Activated CD4-positive, CD25-positive, alpha-beta regulatory T cell (primary cell): ENCODE measurements at regions not wholly inside any gene's neighbourhood (a gene's known extent, or its start where the extent isn't known, plus 50 kb on each side); places are given as distances from the start of the nearest gene placed in this dataset.

Source experiments
- DNase-seq, 4 experiments: peaks; one replicate each; lab custom pipeline; 2025; lab: John Stamatoyannopoulos, UW

DNA sequence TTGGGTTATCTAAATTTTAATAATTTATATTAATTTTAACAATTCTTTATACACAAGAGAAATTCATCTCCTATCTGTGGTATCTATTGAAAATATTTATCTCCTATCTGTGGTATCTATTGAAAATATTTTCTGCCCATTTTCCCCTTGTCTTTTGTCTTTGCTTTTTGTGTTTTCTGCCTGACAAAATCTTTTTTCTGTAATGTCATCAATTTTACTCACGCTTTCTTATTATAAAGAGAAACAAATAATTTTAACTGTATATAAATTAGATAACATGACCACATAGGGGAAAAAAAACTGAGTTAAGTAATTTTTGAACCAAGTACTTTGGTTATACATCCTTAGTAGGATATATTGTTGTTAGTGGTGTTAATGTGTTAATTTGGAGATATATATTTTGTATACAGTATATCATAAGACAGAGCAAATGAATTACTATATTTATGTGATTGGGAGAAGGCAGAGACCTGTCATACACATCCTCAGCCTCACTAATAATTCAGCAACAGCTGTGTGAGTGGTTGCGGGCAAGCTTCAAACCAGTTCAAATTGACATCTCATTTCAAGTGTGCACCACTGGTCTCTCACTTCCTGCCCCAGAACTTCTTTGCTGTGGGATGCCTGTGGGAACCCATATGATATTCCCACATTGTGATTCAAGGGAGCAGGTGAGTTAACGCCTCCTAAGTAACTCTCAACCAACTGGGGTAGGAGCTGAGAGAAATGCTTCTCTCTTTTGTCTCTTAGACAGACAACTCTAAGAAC is 292.4 kb downstream of the SP3 start:
- DNase-seq: no peak

DNA sequence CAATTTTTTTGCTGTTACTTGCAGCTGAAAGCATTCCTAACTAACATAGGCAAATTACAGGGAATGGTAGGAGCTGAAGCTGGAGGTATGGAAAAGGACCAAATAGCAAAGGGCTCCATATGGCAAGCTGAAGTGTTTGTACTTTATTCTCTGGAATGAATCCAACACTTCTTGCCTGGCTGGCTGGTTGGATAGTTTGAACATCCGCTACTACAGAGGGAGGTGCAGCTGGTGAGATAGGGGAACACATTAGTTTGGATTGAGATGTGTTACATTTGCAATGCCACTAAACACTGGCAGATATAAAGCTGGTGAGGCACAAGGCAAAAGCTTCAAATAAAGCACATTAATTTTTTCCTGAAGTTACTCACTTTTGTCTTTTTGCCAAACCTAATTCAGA is 291.5 kb downstream of the SP3 start:
- DNase-seq: no peak

DNA sequence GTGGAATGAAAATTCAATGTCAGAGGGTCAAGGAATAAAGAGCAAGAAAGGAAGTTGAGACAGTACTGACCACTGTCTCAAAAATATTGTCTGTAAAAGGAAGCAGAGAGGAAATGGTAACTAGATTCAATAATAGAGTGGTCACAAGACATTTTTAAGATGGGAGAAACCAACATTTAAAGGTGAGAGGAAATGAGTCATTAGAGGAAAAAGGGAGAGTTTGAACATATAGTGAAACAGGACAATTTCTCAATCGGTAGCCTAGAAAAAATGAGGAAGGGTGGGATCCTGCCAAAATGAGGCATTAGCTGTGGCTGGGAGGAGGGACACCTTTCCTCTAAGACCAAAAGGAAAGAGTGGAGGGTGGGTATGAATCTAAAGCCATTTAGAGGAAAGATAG is 288.5 kb downstream of the SP3 start:
- no peak for DNase-seq

DNA sequence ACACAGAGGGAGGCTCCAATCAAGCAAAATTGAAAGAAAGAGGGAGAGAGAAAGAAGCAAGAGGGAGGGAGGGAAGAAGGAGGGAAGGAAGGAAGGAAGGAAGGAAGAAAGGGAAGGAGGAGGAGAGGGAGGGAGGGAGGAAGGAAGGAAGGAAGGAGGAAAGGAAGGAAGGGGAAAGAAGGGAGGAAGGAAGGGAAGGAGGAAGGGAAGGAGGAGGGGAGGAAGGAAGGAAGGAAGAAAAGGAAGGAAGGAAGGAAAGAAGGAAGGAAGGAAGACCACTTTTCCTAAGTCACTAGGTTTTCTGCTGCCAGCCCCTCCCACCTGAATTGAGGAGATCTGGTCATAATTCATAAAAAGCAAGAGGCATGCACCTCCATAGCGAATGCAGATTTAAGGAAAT is 287.0 kb downstream of the SP3 start:
- DNase-seq: no peak

DNA sequence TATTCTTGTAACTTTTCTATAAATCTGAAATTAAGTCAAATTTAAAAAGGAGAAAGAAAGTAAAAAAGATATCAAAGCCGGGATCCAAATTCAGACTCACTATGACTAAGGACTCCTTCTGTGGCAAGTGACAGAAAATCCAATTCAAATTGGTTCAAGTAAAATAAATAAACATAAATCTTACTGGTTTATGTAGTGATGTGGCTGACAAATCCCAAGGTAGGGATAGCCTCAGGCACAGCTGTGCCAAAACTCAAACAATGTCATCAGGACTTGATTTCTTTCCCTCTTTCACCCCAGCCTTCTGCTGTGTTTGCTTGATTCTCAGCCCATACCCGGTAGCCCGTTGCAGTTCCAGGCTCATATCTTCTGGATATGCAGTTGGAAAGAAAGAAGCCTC is 284.6 kb downstream of the SP3 start:
- no peak for DNase-seq

DNA sequence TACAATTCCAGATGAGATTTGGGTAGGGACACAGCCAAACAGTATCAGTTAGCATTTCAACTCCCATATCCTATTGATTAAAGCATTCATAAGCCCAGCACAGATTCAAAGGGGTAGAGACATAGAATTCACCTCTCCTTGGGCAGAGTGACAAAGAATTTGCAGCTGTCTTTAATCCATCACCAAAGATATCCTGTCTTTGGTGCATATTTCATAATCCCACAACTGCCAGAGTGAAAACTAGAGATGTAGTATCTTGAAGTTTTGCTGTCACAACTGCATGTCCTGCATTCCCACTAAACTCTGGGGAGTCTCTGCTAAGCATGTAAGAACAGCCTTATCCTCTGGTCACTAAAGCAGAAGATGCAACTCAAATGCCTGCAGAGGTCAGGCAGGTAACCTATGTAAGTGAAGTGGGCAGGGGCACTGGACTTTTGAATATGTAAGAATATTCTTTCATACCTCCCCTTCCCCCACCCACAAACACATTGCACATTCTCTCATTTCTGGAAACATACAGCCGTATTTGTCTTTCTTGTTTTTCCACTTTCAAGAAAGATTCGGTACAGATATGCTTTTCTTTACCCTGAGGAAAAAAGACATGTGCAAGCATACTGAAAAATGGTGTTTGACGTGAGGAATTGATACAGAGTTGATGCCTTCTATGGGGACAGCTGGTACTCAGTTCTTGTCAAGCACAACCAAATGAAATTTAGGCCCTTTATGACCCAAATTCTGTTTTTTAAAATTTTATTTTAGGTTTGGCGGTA is 283.1 kb downstream of the SP3 start:
- no peak for DNase-seq

DNA sequence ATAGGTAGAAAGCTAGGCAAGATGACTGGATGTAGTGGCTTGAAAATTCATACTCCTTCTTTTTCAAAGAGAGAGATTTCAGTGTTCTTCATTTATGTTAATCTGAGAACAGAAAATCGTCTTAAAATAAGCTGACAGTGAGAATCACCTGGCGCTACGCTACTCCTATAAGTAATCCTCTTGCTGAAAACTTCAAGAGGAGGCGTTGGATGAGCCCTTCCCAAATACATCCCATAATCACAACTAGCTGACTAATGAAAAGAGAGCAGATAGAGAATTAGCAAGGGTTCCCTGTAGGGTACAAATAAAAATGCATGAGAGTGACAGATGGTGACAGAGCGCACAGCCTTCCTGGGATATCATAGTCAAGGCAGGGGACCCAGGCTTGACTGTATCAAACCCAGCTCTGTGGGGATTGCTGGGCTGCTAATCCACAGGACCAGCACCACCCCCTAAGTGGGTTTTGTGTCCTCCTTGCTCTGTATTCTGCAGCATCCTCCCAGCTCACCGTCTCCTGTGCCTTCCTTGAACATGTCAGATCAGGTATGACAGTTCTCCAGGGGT is 280.2 kb downstream of the SP3 start:
- DNase-seq: no peak

DNA sequence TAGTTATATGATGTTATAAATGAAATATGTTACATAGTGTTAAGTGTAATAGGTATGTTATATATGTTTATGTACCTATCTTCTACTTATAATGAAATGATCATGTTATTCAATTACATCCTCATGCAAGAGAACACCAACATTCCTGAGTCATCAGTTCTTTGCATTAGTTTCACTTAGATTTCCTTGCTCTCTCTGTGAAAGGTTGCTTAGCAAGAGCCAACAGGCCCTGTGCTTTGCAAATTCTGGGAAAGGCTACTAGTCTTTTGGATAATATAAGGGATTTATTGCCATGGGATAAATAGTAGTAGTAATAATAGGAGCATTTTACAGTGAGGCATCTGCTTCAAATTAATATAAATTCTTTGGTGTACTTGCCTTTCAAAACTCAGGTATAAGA is 274.8 kb downstream of the SP3 start:
- DNase-seq: no peak

DNA sequence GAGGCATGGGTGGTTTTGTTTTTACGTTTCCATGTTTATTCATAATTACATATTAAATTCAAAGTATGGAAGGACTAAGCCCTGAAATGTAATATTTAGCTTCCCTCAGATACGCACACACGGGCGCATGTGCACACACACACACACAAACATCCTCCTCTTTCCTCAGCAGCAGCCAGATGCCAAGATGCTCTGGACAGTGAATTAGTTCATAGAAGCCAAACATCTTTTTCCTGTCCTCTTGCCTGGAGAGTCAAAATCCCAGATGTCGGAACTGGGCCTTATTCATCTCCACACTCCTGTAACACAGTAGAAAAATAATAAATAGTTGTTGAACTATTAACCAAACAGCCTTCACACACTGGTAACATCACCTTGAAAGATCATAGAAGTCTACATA is 273.1 kb downstream of the SP3 start:
- no peak for DNase-seq

DNA sequence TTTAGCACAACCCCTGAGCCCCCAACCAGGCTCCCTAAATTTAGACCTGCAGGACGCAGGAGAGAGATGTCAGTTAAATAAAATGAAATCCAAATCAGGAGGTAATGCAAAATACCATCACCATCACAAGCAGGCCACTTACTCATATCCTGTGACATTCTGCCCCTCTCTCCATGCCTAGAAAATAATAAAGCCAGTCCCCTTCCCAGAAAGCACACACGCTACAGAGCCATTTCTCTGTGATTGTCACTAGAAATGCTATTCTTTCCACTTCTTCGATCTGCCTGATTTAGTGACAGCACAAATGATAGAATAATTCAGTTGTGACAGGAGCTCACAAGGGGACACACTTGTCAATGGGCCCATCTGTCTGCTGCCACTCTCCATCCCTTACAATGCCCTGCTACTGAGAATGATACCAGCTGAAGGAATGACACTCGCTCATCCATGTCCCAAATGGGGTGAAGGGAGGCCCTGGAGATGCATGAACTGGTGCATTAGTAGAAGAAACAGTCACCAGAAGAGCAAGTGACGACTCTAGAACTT is 272.1 kb downstream of the SP3 start:
- no peak for DNase-seq

DNA sequence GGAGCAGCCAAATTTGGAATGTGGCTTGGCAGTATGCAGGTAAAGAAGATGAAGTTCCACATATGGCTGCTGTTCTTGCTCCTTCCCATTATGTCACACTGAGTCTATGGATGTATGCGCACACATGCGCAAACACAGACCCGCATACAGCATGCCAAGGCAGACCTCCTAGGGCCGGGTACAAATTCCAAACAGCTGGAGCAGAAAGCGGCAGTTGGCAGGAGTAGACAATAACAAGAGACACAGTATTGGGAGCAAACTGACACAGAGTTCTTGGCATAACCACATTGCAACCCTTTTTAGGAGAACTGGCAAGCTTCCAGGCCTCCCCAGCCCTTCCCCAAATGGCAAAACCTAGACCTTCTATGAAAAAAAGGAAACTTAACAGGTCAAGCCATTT is 268.9 kb downstream of the SP3 start:
- no peak for DNase-seq

DNA sequence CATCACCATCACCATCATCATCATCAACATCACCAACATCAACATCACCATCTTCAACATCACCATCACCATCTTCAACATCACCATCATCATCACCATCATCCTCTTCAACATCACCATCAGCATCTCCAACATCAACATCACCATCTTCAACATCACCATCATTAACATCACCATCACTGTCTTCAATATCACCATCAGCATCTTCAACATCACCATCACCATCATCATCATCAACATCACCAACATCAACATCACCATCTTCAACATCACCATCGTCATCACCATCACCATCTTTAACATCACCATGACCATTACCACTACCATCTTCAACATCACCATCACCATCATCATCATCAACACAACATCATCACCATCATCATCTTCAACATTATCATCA is 267.2 kb downstream of the SP3 start:
- no peak for DNase-seq

DNA sequence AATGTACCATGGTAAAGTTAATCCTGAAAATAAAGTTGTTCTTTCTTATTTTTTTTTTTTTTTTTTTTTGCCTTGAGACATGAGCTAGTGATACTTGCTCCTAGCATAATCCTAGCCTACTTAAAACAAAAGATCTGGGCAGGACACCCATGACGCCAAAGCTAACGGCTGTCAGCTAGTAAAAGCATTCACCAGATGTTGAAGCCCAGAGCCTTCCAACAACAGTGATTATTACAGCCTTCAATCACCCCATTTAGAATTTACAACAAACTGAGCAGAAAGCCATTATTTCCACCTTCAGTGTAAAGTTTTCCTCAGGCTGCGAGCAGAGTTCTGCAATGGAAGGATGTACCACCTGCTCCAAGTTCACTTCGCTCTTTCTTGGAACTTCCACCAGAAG is 259.5 kb downstream of the SP3 start:
- DNase-seq: no peak

DNA sequence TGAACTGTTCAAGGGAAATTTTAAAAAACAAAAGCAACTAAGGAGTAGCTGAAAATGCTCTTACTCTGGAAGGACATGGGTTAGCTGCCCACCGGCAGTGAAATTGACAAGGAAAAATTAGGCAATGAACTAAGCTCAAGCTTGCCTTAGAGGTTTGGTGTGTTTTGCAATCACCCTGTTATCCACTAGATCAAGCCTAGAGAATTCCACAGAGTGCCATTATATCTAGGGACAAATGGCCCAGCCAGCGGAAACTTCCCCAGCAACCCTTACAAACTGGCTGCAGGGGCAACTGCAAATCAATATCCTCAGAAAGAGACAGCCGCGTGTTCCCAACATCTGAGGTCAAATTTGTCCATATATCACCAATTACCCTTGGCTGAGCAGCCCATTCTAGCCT is 258.2 kb downstream of the SP3 start:
- no peak for DNase-seq

DNA sequence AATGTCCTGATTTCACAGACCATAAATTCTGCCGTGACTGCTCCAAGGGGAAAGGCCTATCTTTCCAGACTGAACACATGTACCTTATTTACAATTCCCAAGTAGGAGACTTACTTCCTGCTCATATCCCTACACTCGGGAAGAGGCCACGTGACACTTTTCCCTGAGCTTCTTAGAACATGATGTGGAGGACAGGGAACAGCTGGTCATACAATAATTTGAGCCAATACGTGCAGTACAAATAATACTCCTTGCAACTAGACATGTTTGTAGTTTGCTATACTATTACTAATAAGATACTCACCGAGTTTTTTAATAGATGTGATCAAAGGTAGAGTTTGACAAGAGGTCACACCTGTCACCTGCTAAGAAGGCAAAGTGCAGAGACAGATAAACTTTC is 256.4 kb downstream of the SP3 start:
- no peak for DNase-seq

DNA sequence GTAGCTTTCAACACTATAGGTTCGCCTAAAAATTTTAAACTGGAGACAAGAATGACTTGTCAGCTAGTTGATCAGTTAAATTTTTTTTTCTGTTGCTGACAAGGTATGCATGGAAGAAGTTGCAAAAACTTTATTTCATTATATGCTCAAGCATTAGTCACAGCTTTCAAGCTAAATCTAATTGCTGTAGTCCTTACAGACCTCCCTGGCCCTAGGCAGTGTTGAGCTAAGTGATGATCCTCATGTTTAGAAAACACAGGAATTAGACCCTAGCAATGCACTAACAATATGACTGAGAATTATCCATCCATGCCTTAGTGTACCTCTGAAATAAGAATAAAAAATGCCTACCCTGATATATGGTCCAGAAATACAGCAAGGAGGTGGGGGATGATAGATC is 253.4 kb downstream of the SP3 start:
- no peak for DNase-seq

DNA sequence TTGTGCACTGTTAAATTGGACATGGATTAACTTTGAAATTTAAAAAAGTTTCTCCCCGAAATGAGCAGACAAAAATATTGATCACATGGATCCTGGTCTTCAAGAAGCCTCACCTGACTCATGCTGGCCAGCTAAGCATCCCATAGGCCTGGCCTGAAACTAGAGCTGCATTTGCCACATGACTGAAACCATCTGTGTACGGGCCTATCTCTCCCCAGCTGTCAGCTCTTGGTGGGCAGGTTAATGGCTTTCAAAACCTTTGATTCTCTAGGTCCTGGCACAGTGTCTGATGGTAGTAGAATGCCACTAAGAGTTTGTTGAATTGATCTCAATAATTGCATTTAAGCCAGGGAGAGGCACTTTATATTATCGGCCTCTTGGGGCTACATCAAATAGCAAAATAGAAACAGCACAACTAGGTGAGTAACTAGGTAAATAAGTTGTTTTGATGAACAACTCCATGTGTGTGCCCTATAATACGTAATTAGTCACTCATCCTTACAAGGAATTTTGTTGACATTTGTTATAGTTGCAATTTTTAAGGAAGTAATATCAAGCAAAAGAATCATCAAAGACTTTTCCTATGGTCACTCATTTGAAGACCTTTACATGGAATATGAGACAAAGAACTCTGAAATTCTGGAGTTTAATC is 251.1 kb downstream of the SP3 start:
- DNase-seq: no peak

DNA sequence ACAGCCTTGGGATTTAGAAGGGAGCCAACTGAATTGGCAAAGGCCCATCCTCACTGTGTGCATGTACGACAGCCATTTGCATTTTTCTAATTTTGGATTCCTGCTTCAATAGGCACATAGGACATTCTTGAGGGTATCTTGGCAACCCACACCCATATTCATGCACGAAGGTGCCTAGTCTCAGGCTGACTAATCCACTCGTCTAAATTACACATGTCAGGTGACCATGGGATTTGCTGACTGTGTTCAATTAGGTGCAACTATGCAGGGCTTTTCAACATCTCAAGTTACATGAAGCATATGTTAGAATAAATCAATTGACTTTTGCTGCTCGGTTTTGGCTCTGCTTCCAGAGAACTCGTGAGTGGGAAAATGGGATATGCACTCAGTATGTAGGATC is 249.7 kb downstream of the SP3 start:
- DNase-seq: no peak

DNA sequence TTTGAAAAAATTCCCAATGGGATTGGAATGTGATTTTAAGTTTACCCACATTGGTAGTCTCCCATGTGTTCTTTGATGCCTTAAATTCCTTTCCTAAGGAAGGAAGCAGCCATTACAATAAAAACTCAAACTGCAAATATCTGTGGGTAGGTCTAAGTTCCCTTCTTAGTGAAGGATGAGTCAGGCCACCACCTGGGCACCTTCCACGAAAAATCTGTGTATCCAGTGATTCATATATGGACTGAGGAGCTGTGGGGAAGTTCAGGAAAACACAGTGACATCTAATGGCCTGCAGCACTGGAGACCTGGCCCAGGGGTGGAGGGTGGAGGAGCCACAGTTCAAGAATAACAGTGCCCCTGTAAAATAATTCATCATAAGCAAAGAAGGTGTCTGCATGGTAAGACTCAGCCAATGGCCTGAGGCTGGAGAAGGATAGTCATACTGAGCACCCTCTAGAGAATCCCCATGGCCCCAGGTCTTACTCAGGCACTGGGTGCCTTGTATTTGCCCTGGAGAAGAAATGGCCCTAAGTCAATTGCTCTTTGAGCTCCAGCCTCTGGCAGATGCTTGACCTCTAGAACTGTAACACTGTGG is 248.6 kb downstream of the SP3 start:
- DNase-seq: no peak

DNA sequence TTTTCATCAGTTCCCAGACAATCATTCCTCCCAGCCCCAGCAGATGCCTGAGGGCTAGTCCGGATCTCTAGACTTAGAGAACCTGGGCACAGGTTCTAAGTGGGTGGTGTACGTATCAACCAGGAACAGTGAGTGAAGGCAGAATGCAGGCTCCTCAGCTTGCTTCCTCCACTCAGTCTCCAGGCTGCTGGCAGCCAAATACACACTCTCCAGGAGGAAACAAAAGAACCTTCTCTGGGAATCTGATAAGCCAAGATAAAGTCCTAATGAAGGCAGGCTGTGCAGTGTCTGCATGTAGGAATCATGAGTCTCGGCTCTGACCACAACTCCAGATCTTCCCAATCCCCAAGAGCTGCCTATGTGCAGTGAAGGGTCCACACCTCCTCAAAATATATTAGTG is 245.7 kb downstream of the SP3 start:
- DNase-seq: no peak

DNA sequence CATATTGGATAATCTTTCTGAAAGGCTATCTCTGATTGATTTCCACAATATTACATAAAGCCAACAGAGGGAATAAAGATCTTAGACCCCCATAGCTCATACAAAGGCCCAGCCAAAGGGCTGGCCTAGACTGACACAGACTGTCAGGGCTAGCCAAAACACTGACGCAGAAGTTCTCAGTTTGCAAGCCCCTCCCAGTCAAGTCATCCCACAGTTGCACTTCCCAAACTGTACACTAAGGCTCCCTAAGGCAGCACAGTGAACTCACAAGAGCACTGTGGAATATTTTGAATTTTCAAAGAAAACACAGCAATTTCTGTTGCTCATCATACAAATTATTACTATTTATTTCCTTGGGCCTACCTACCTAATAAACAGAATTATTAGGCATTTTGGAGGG is 244.9 kb downstream of the SP3 start:
- no peak for DNase-seq

DNA sequence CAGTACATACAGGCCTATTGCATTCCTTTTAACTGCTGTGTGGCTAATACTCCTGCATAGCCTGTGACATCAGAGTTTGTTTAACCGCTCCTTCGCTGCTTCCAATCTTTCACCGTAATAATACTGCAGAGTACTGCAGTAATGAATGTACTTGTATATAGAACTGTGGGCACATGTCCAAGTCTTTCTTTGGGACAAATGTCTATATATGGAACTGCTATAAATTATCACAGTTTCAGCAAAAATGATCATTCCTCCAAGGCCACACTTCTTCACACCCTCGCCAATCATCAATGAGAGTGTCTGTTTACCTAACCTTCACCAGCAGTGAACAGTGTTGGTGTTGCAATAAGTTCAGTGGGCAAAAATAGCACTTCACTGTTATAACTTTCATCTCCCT is 230.4 kb downstream of the SP3 start:
- DNase-seq: no peak
